Lower leg skin (tissue), 3 donors: ENCODE measurements at regions not wholly inside any gene's neighbourhood (a gene's known extent, or its start where the extent isn't known, plus 50 kb on each side); places are given as distances from the start of the nearest gene placed in this dataset.

Source experiments
- CTCF ChIP-seq, 3 donors: fragments of 450-650 bp; IDR thresholded peaks; one replicate each; pipeline ENCODE4 v1.5.1; 2016; ENCODE audit warnings: antibody characterized with exemption in 3 of 3, mild to moderate bottlenecking in 3 of 3, moderate library complexity in 2 of 3
- POLR2A ChIP-seq, 2 donors: fragments of 450-650 bp; IDR thresholded peaks; one replicate each; pipeline ENCODE4 v1.6.1; 2016 to 2017; ENCODE audit warnings: antibody characterized with exemption in 2 of 2, mild to moderate bottlenecking in 1 of 2, moderate library complexity in 1 of 2

- TF ChIP-seq CTCF (IDR thresholded peaks at IDR 0.05) (no peak), POLR2A (IDR thresholded peaks at IDR 0.05) (no peak)
Observed at GRCh38 chr7:131932271-131932670, 375.8 kb upstream of the PODXL start.
